G401.6 (cell line): ENCODE measurements at regions not wholly inside any gene's neighbourhood (a gene's known extent, or its start where the extent isn't known, plus 50 kb on each side); places are given as distances from the start of the nearest gene placed in this dataset.

Experiments used
- FAIRE-seq: peaks from 2 replicates; lab custom pipeline; 2012; peaks lifted over from hg19 to GRCh38; lab: Jason Lieb, UNC

DNA sequence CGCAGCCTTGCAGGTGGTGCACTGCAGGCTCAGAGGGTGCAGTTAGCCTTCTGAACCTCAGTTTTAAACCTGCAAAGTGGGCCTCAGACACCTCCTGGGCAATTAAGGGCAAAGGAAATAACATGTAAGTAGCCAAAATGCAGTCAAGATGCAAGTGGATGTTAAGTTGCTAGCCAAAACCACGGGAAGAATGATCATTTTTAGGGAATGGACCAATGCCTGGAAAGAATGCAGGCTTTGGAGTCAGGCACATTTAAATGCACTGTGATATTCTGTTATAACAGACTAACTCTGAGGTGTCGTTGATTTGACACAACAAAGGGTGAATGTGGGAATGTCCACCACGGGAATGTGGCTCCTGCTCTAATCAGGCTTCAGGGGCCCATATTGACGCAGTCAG, 57.9 kb upstream of the PTGFRN start:
- no peak for FAIRE-seq

DNA sequence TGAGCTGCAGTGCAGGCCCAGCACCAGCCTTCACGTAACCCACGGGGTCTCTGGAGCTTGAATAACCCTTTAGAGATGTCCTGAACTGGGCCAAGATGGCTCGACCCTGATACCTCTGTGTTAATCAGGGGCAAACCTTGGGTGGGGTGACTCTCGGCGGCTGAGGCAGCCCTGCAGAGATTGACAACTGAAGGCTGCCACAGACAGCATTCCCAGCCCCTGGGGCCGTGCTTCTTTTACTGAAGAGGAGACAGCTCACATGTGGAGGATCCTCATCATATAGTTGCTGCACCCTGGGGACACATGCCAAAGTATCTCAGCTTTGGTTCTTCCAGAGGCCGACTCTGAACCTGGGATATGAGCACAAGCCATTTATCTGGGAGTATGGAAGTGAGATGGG, 57.3 kb upstream of the PTGFRN start:
- FAIRE-seq = no peak

DNA sequence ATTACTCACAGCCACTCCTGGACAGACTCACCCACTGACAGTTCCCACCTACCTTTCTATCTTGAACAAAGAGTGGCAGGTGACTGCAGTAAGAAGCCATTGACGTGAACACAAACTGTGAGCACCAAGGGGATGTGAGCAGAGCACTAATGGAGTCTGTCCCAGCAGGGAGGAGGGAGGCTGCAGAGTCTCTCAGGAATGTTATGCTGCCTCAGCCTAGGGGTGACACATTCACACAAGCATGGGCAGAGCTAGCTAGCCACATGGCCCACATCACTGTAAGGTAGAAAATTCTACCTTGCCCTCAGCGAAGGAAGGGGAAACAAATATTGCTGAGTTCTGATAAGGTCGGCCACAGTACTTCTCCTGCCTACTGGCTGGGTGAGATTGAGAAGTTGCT, 56.8 kb upstream of the PTGFRN start:
- no peak for FAIRE-seq

DNA sequence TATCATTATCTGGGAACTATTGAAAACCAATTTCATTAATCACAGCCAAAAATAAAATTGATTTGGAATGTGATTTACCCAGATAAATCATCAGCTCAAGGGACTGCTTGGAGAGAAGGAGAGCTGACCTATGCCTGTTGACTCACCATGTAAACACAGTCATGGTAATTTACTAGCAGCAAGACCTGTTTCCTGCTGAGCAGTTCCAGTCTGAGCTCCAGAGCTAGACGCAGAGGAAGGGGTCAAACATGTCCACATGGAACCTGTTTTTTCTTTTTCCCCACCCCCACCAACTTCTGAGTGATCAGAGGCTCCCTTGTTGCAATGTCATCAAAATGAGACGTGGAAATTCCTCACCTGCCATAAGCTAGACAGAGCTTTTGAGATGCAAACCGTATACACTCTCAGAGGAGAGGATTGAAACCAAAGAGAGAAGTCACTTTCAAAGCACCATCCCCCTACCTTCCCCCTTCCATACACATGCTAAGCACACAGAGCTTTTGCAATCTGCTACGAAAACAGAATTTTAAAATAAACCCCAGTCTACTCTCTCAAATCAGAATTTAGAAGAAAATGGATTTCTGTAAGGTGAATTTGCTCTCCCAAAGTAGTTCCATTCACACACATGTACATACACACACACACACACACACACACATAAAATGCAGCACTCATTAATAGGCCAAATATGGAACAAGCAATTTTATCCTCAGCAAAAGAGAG, 55.9 kb upstream of the PTGFRN start:
- FAIRE-seq = peak; percentile 83

DNA sequence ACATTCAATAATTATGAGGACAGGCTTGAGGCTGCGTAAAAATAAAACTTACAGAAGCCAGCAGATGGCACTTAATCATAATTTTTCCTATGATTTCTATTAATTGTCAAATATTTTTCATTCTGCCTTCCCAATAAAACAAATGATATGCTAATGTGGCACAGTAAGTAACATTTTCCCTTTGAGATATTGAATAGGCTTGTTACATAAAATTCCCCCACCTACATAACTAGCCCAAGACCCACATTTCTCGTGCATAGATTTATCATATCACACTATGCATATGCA, 55.4 kb upstream of the PTGFRN start:
- FAIRE-seq = no peak

DNA sequence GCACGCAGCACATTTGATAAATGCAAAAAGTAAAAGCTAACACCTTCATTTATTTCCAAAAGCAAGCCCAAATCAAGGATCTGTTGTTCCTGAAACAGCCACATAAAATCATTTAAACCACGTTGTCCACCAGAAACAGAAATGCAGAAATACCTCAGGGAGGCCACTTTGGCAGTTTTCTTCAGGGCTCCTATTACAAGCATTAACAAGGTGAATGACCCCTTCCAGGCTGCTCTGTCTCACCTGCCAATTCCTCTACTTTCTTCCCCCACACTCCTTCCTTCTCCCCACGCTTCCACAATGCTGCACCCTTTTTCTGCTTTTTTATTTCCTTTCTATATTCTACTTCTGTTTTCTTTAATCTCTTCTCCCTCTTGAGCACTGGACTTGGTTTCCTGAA, 55.0 kb upstream of the PTGFRN start:
- FAIRE-seq = no peak

DNA sequence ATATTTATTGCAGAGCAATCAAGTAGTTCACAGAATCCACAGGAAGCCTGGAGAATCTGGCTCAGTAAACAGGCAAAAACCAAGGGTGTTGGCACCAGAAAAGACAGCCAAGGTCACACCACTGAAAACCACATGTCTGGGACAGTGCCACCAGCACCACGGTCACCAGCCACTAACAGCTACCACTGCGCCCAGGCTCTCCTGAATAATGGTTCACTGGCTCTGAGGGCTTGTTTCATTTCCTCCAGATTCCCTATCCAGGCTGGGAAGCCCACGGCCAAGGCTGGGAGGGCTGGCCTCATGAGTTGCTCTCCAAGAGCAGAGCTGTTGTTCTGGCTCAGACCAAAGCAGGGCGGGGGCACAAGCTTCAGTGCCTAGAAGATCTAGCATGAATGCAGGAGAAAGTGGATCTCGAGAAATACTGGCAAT, 54.5 kb upstream of the PTGFRN start:
- no peak for FAIRE-seq

DNA sequence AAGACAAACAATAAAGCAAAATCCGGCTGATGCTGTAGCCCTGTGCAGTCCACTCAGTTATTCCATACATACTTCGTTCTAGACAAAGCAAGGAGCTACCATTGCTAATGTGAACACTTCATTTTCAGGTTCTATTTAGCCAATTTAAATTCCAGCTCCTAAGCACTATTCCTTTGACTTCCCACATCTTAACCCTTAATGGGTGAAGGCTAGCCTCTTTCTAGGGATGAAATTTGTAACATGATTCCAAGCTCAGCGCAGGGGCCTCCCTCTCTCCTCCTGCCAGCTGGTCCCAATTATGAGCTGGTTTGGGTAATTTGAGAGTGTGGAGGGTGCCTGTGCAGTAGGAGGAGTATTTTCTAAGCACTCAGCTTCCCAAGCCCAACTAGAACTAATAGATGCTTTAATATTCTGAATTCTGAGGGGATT, 53.9 kb upstream of the PTGFRN start:
- FAIRE-seq = peak; percentile 48

DNA sequence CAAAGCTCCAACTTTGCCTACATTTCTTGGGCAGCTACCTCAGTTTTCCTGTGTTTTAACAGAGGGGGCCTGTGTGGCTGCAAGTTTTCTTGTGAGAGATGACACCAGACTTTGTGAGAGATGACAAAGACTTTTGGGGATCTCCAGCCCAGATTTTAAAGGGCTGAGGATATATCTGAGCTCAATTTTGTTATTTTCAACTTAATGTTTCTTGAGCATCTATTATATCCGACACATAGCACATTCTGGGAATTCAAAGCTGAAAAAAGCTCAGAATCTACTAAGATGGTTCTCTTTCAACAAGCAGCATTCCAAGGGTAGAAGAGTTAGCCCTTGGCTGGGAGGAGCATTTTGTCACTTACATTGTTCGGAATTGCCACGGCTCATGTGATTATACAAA, 53.4 kb upstream of the PTGFRN start:
- FAIRE-seq = no peak

DNA sequence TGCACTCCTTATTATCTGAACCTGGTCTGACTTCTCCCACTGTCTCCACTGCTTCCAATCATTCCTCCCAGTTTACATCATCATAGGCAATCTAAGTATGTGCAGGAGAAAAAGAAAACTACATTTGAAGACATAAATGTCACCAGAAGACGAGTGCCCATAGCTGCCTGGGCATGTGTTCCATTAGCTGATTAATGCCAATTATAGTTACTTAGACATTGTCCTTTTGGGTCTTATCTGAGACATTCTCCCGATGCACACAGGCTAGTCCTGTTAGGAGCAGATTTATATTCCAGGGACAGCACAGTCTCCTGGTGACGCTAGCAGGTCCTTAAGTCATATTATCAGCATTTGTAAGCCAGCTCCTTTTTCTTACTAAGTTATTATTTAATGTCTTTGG, 52.6 kb upstream of the PTGFRN start:
- FAIRE-seq = no peak
